HepG2 (cell line): ENCODE measurements at regions not wholly inside any gene's neighbourhood (a gene's known extent, or its start where the extent isn't known, plus 50 kb on each side); places are given as distances from the start of the nearest gene placed in this dataset.

Experiments
- ATAD3A ChIP-seq: sonication (generic); formaldehyde crosslinking; IDR thresholded peaks from 2 replicates; pipeline ENCODE4 v1.4.0; 2020; ENCODE audit warnings: missing genetic modification reagents
- DMTF1 ChIP-seq: sonication (generic); formaldehyde crosslinking; IDR thresholded peaks from 2 replicates; pipeline ENCODE4 v1.4.0; 2020; ENCODE audit warnings: mild to moderate bottlenecking, missing genetic modification reagents
- DNMT1 ChIP-seq: sonication (generic); formaldehyde crosslinking; IDR thresholded peaks from 2 replicates; pipeline ENCODE4 v1.5.1; 2020; ENCODE audit warnings: mild to moderate bottlenecking, missing genetic modification reagents
- DNMT3B ChIP-seq: conservative IDR thresholded peaks from 2 replicates; pipeline ENCODE4 v1.6.1; 2016; ENCODE audit warnings: missing biosample characterization, control low read depth
- DZIP1 ChIP-seq: sonication (generic); formaldehyde crosslinking; IDR thresholded peaks from 2 replicates; pipeline ENCODE4 v1.5.0; 2020; ENCODE audit warnings: mild to moderate bottlenecking, missing genetic modification reagents
- EEA1 ChIP-seq: sonication (generic); formaldehyde crosslinking; IDR thresholded peaks from 2 replicates; pipeline ENCODE4 v1.5.1; 2020; ENCODE audit warnings: mild to moderate bottlenecking, missing genetic modification reagents, borderline replicate concordance
- ETV6 ChIP-seq: sonication (generic); formaldehyde crosslinking; conservative IDR thresholded peaks from 2 replicates; pipeline ENCODE4 v1.4.0; 2020; ENCODE audit warnings: missing genetic modification reagents
- GFI1 ChIP-seq: sonication (generic); formaldehyde crosslinking; IDR thresholded peaks from 2 replicates; pipeline ENCODE4 v1.5.0; 2020; ENCODE audit warnings: missing genetic modification reagents, mild to moderate bottlenecking, borderline replicate concordance
- GTF2F1 ChIP-seq: fragments of 150-350 bp; IDR thresholded peaks from 2 replicates; pipeline ENCODE4 v1.6.1; 2014; ENCODE audit warnings: low read length
- KLF9 ChIP-seq: IDR thresholded peaks from 2 replicates; pipeline ENCODE4 v1.6.1; 2016; ENCODE audit warnings: low read depth
- KMT2A ChIP-seq: sonication (generic); formaldehyde crosslinking; IDR thresholded peaks from 2 replicates; pipeline ENCODE4 v1.4.0; 2020; ENCODE audit warnings: missing genetic modification reagents
- MLLT10 ChIP-seq: sonication (generic); formaldehyde crosslinking; IDR thresholded peaks from 2 replicates; pipeline ENCODE4 v1.4.0; 2020; ENCODE audit warnings: missing genetic modification reagents
- MXD4 ChIP-seq: IDR thresholded peaks from 2 replicates; pipeline ENCODE4 v1.6.1; 2016; ENCODE audit warnings: mild to moderate bottlenecking, missing biosample characterization, missing genetic modification reagents
- MYC ChIP-seq: sonication (generic); formaldehyde crosslinking; IDR thresholded peaks from 2 replicates; pipeline ENCODE4 v1.9.0; 2021; ENCODE audit warnings: missing genetic modification reagents, borderline replicate concordance
- PBX2 ChIP-seq: IDR thresholded peaks from 2 replicates; pipeline ENCODE4 v1.6.1; 2016; ENCODE audit warnings: control low read depth
- RFXANK ChIP-seq: IDR thresholded peaks from 2 replicates; pipeline ENCODE4 v1.6.1; 2016
- SOX6 ChIP-seq, 2 experiments: fragments of 450-650 bp in 1 of 2; sonication (generic) in 1 of 2; formaldehyde crosslinking in 1 of 2; IDR thresholded peaks; 2 replicates each; pipeline versions ENCODE4 v1.4.0 to v1.6.1; 2017 to 2020; ENCODE audit warnings: antibody characterized with exemption in 1 of 2, mild to moderate bottlenecking in 1 of 2, missing genetic modification reagents in 1 of 2
- TBX2 ChIP-seq: sonication (generic); formaldehyde crosslinking; IDR thresholded peaks from 2 replicates; pipeline ENCODE4 v1.5.0; 2020; ENCODE audit warnings: missing genetic modification reagents, mild to moderate bottlenecking, borderline replicate concordance
- ZNF382 ChIP-seq: sonication (generic); formaldehyde crosslinking; IDR thresholded peaks from 2 replicates; pipeline ENCODE4 v1.5.0; 2020; ENCODE audit warnings: missing genetic modification reagents, mild to moderate bottlenecking, borderline replicate concordance
- ZNF430 ChIP-seq: sonication (generic); formaldehyde crosslinking; IDR thresholded peaks from 2 replicates; pipeline ENCODE4 v1.9.0; 2021; ENCODE audit warnings: mild to moderate bottlenecking, missing genetic modification reagents
- ZNF530 ChIP-seq: sonication (generic); formaldehyde crosslinking; IDR thresholded peaks from 2 replicates; pipeline ENCODE4 v1.5.0; 2020; ENCODE audit warnings: low read depth, mild to moderate bottlenecking, missing genetic modification reagents
- ZNF580 ChIP-seq: IDR thresholded peaks from 2 replicates; pipeline ENCODE4 v1.6.1; 2016; ENCODE audit warnings: low read depth, borderline replicate concordance
- ZNF713 ChIP-seq: sonication (generic); formaldehyde crosslinking; IDR thresholded peaks from 2 replicates; pipeline ENCODE4 v1.4.0; 2020; ENCODE audit warnings: mild to moderate bottlenecking, missing genetic modification reagents
- ZNF740 ChIP-seq: sonication (generic); formaldehyde crosslinking; IDR thresholded peaks from 2 replicates; pipeline ENCODE4 v1.4.0; 2020; ENCODE audit warnings: missing genetic modification reagents
- ZNF879 ChIP-seq: sonication (generic); formaldehyde crosslinking; IDR thresholded peaks from 2 replicates; pipeline ENCODE4 v1.8.1; 2023; ENCODE audit warnings: missing genetic modification reagents
- ZSCAN25 ChIP-seq: sonication (generic); formaldehyde crosslinking; IDR thresholded peaks from 2 replicates; pipeline ENCODE4 v1.8.0; 2022; ENCODE audit warnings: mild to moderate bottlenecking, missing genetic modification reagents

GRCh38 chr6:92364948-92365541, 1054.3 kb downstream of the EPHA7 start (continued):
- TF ChIP-seq ZNF382, result no peak
- no peak for TF ChIP-seq DNMT3B
- TF ChIP-seq PBX2 (CRISPR knock-in tag), result no peak
- TF ChIP-seq ATAD3A (CRISPR knock-in tag), result no peak
- TF ChIP-seq DNMT1 (CRISPR knock-in tag), result no peak
- TF ChIP-seq DMTF1 (CRISPR knock-in tag), result no peak
- no peak for TF ChIP-seq ZNF430 (CRISPR knock-in tag)
- TF ChIP-seq ZNF580, result no peak
- TF ChIP-seq MLLT10 (CRISPR knock-in tag), result no peak
- TF ChIP-seq GFI1, result no peak
- TF ChIP-seq ZNF740 (CRISPR knock-in tag), result no peak
- no peak for TF ChIP-seq ETV6 (CRISPR knock-in tag)
- no peak for TF ChIP-seq RFXANK (CRISPR knock-in tag)
- TF ChIP-seq ZNF879 (CRISPR knock-in tag), result no peak
- no peak for TF ChIP-seq EEA1 (CRISPR knock-in tag)
- TF ChIP-seq ZNF713, result no peak
- TF ChIP-seq KMT2A (CRISPR knock-in tag), result no peak
- no peak for TF ChIP-seq SOX6 (IDR thresholded peaks at IDR 0.05)
- TF ChIP-seq SOX6 (CRISPR knock-in tag; IDR thresholded peaks at IDR 0.05), result peak; percentile 92
- no peak for TF ChIP-seq ZSCAN25
- no peak for TF ChIP-seq ZNF530
- TF ChIP-seq MYC (CRISPR knock-in tag), result no peak
- no peak for TF ChIP-seq KLF9 (CRISPR knock-in tag)
- TF ChIP-seq MXD4, result no peak
- TF ChIP-seq TBX2 (CRISPR knock-in tag), result no peak
- TF ChIP-seq DZIP1, result no peak
- TF ChIP-seq GTF2F1, result no peak
